SU-DHL-6 (cell line): ENCODE measurements at regions not wholly inside any gene's neighbourhood (a gene's known extent, or its start where the extent isn't known, plus 50 kb on each side); places are given as distances from the start of the nearest gene placed in this dataset.

ENCODE experiments used
- EZH2phosphoT487 ChIP-seq: fragments of 200-600 bp; sonication (generic), shearing (Covaris generic); conservative IDR thresholded peaks from 2 replicates; pipeline ENCODE4 v1.6.1; 2018; ENCODE audit warnings: mild to moderate bottlenecking, antibody characterized with exemption, low read length, moderate library complexity, mixed read lengths
- TF ChIP-seq, protein P1 (sequence below): fragments of 200-600 bp; sonication (generic); IDR thresholded peaks from one replicate; pipeline ENCODE4 v1.5.1; 2017; ENCODE audit warnings: antibody characterized with exemption, mild to moderate bottlenecking, low read length, moderate library complexity; ENCODE audit not compliant: insufficient read depth, poor library complexity, severe bottlenecking

DNA sequence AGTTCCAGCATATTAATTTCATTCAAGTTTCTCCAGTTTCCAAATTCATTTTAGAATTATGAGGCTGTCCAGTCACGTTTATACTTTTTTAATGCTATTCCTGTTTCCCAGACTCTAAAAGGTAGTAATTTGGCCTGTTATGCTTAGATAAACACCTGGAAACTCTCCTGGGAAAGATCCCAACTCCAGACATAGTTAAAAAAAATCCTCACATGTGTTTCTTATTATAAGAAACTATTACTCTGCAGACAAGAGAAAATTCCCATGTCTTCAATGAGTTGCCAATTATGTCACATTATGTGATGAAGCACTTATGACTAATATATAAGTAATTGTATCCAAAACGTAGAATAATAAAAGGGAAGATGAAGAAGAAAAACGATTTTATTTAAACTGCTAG, 137.1 kb upstream of the TMC3 start:
- TF ChIP-seq, protein P1, sequence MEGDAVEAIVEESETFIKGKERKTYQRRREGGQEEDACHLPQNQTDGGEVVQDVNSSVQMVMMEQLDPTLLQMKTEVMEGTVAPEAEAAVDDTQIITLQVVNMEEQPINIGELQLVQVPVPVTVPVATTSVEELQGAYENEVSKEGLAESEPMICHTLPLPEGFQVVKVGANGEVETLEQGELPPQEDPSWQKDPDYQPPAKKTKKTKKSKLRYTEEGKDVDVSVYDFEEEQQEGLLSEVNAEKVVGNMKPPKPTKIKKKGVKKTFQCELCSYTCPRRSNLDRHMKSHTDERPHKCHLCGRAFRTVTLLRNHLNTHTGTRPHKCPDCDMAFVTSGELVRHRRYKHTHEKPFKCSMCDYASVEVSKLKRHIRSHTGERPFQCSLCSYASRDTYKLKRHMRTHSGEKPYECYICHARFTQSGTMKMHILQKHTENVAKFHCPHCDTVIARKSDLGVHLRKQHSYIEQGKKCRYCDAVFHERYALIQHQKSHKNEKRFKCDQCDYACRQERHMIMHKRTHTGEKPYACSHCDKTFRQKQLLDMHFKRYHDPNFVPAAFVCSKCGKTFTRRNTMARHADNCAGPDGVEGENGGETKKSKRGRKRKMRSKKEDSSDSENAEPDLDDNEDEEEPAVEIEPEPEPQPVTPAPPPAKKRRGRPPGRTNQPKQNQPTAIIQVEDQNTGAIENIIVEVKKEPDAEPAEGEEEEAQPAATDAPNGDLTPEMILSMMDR, result no peak
- no peak for TF ChIP-seq EZH2phosphoT487
